ENCODE measurements at regions not wholly inside any gene's neighbourhood (a gene's known extent, or its start where the extent isn't known, plus 50 kb on each side); places are given as distances from the start of the nearest gene placed in this dataset.
"Not testable (repeated sequence)": the region's sequence is repeated elsewhere in the genome, so short reads cannot be mapped to it uniquely, and the experiment has no call there.

- DNase-seq = no peak
These were observed 1886.1 kb downstream of the PCDH9 start for GRCh38 chr13:65343898-65344663.

GRCh38 chr13:65342541-65343337 is 1887.4 kb downstream of the PCDH9 start:
- no peak for DNase-seq

GRCh38 chr13:65339241-65339640 is 1890.9 kb downstream of the PCDH9 start:
- no peak for DNase-seq

GRCh38 chr13:65336916-65337315 is 1893.2 kb downstream of the PCDH9 start:
- DNase-seq = no peak

GRCh38 chr13:65336087-65336749 is 1893.9 kb downstream of the PCDH9 start:
- DNase-seq = no peak

GRCh38 chr13:65330691-65331090 is 1899.4 kb downstream of the PCDH9 start:
- no peak for DNase-seq

- no peak for DNase-seq
These were observed 1899.8 kb downstream of the PCDH9 start for GRCh38 chr13:65330287-65330686.

GRCh38 chr13:65323192-65323591 is 1906.9 kb downstream of the PCDH9 start:
- DNase-seq = not testable (repeated sequence)

GRCh38 chr13:65321423-65321822 is 1908.7 kb downstream of the PCDH9 start:
- not testable (repeated sequence) for DNase-seq

- DNase-seq = no peak
These were observed 1916.1 kb downstream of the PCDH9 start for GRCh38 chr13:65314008-65314407.

GRCh38 chr13:65310663-65311328 is 1919.3 kb downstream of the PCDH9 start:
- DNase-seq = no peak

GRCh38 chr13:65309906-65310305 is 1920.2 kb downstream of the PCDH9 start:
- DNase-seq = no peak

- DNase-seq = not testable (repeated sequence)
These were observed 1921.4 kb downstream of the PCDH9 start for GRCh38 chr13:65308729-65309128.

GRCh38 chr13:65307056-65307455 is 1923.1 kb downstream of the PCDH9 start:
- DNase-seq = no peak

GRCh38 chr13:65302691-65303090 is 1927.4 kb downstream of the PCDH9 start:
- DNase-seq = no peak

GRCh38 chr13:65301506-65301905 is 1928.6 kb downstream of the PCDH9 start:
- no peak for DNase-seq

GRCh38 chr13:65300220-65300619 is 1929.9 kb downstream of the PCDH9 start:
- no peak for DNase-seq

GRCh38 chr13:65293530-65294198 is 1936.5 kb downstream of the PCDH9 start:
- DNase-seq = no peak

GRCh38 chr13:65292488-65292901 is 1937.6 kb downstream of the PCDH9 start:
- peak; percentile 4 for DNase-seq

- DNase-seq = no peak
These were observed 1942.7 kb downstream of the PCDH9 start for GRCh38 chr13:65287405-65287804.

- DNase-seq = no peak
These were observed 1954.1 kb downstream of the PCDH9 start for GRCh38 chr13:65275838-65276630.

GRCh38 chr13:65275108-65275507 is 1955.0 kb downstream of the PCDH9 start:
- DNase-seq = no peak

Data from DMS153 (cell line).